Fibroblast of the aortic adventitia (primary cell): ENCODE measurements at regions not wholly inside any gene's neighbourhood (a gene's known extent, or its start where the extent isn't known, plus 50 kb on each side); places are given as distances from the start of the nearest gene placed in this dataset. TPM values are rescaled to one million over a fixed set of nuclear protein-coding genes. Genes with fewer than 3 reads are reported as not detected.
A peak's percentile ranks its signal among the peaks of the same experiment; 100 is the strongest.

Experiments
- DNase-seq: peaks from one replicate; pipeline ENCODE4 v3.0.0-alpha.2; 2010; ENCODE audit warnings: low read depth
- H3K4me3 ChIP-seq: 2 replicates; pipeline ENCODE4 v1.5.1; 2011; ENCODE audit warnings: low read depth, mild to moderate bottlenecking, control low read depth, low read length, moderate library complexity
- small RNA-seq: library from RNA; depleted of rRNA; stranded (forward); fragments of <200 nt; gene quantifications from one replicate; pipeline ENCODE3, GENCODE V24; 2012
- TF ChIP-seq, protein P1 (sequence below): IDR thresholded peaks from 2 replicates; pipeline ENCODE4 v1.5.1; 2011; ENCODE audit warnings: mild to moderate bottlenecking, low read length, control low read depth, inconsistent platforms; ENCODE audit not compliant: insufficient read depth

DNA sequence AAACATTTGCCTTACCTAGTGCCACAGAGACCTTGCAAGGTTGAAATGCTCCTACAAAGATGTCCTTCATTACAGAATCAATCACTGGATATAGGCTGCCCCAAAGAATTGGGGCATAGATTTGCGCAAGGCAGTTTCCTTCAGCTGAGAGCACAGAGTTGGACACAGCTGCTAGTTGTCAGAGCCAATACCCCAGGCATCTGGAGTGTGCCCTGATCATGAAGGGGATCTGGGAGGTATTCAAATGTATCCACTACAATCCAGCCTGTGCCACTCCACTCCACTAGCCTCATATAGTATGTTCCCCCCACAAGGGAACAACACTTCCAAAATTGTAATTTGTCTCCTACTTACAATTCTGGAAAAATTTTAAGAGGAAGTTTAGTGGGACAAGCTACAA is 62.3 kb upstream of the ITPRID2 start:
- no peak for DNase-seq
- TF ChIP-seq, protein P1, sequence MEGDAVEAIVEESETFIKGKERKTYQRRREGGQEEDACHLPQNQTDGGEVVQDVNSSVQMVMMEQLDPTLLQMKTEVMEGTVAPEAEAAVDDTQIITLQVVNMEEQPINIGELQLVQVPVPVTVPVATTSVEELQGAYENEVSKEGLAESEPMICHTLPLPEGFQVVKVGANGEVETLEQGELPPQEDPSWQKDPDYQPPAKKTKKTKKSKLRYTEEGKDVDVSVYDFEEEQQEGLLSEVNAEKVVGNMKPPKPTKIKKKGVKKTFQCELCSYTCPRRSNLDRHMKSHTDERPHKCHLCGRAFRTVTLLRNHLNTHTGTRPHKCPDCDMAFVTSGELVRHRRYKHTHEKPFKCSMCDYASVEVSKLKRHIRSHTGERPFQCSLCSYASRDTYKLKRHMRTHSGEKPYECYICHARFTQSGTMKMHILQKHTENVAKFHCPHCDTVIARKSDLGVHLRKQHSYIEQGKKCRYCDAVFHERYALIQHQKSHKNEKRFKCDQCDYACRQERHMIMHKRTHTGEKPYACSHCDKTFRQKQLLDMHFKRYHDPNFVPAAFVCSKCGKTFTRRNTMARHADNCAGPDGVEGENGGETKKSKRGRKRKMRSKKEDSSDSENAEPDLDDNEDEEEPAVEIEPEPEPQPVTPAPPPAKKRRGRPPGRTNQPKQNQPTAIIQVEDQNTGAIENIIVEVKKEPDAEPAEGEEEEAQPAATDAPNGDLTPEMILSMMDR, result no peak
- H3K4me3 ChIP-seq, result no peak overlapping the region

DNA sequence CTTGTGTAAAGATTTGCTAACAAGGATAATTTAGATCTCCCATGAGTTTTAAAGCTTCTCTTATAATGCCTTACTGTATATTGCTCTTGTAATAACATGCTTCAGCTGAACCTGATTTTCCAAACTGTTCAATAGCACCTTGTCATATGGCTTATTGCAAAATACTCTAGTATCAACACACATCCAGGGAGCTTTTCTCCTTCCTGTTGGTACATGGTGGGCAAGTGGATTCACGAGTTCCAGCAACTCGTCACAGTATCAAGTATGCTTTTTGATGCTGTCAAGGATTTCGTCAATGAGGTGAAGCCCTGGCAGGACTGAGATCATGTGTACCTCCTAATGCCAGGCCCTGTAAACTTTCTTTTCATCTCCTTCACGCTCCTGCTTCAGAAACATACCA is 59.5 kb upstream of the ITPRID2 start:
- TF ChIP-seq, protein P1, result no peak
- no peak overlapping the region for H3K4me3 ChIP-seq
- DNase-seq, result no peak

DNA sequence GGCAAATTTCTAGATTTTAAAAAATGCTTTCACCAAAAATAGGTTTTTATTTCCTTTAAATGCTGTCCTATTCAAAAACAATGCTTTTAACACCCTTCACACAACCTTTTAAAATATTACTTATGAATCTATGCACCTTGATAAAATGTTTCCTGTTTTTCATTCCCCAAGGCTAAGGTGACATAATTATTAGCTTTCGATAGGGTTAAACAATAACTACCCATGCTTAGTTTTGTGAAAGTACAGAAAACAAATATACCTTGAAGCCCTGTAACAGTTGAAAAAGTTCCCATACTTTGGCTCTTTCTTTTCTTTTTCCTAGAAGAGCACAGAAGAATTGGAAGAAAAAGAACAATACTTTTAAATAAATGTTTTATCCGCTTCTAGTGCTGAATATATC is 54.9 kb upstream of the ITPRID2 start:
- no peak overlapping the region for H3K4me3 ChIP-seq
- no peak for DNase-seq
- TF ChIP-seq, protein P1, result no peak

DNA sequence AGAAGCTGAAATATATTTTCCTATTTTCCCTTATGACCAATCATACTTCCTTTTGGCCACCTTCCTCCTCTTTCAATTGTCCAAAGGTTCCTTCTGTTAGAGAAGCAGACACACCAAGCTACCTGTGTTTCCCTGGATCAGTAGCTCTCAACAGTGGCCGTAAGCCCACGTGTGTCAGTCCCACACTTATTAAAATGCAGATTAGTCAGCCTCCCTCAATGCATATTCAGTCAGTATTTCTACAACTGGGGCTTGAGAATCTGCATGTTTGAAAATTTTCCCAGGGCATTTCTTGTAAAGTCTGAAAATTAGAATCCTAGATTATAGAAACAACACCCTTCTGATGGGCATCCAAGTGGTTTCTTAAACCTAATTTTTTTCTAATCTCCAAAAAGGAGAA is 54.0 kb upstream of the ITPRID2 start:
- TF ChIP-seq, protein P1, result no peak
- DNase-seq, result no peak
- H3K4me3 ChIP-seq, result no peak overlapping the region

DNA sequence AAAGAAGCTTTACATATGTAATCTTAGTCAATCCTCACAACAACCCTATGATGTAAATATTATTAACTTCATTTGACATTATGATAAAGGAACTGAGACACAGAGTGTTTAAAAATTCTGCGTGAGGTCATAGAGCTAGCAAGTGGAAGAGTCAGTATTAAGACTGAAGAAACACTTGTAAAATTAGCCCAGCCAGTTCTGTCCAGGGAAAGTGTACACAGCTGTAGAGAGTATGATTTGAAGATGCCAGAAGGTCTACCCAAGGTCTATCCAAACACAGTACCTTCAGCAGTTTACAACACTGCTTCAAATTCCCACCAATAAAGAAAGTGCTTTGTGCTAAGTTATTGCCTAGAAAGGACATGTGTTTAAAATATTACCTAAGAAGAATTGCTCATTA is 51.7 kb upstream of the ITPRID2 start:
- no peak for DNase-seq
- no peak overlapping the region for H3K4me3 ChIP-seq

DNA sequence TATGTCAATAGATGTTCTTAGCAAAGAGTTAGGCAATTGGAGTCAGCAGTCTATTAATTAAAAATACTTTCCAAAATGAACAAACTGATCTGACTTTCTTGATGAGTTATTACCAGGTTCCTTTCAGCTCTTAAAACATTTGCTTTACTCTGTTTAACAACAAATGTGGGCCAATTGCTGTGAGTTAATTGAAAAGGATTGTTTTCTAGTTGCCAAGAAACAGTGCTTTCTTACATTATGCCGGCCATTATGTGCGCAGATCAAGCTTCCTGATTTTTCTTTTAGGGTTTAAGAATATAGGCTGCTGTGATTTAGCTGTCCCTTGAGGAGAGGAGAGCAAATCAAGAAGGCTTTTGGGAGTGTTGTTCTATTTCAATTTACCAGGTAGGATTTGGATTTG is 50.5 kb upstream of the ITPRID2 start:
- H3K4me3 ChIP-seq, result no peak overlapping the region
- TF ChIP-seq, protein P1, result no peak
- peak; percentile 7 for DNase-seq

More for the DNA sequence above, 51.7 kb upstream of the ITPRID2 start:
- TF ChIP-seq, protein P1, result no peak

Small RNA genes lying in the stretch of these regions (small RNA-seq; reads per million reads assigned to genes)
- gene RNU6ATAC19P, result not detected
